GM23338 (cell line): ENCODE measurements at regions not wholly inside any gene's neighbourhood (a gene's known extent, or its start where the extent isn't known, plus 50 kb on each side); places are given as distances from the start of the nearest gene placed in this dataset.

ENCODE experiments used
- ATAC-seq: fragments of 200-7000 bp; cut with Tn5 transposase; 3 replicates; pipeline ENCODE4 v1.9.1; 2020
- DNase-seq: peaks from one replicate; pipeline ENCODE4 v3.0.0-alpha.2; 2015; ENCODE audit warnings: low spot score
- H2AFZ ChIP-seq: fragments of 200-600 bp; sonication (generic); 2 replicates; pipeline ENCODE4 v1.8.0; 2016; ENCODE audit warnings: antibody characterized with exemption, mild to moderate bottlenecking, moderate library complexity
- H3F3A ChIP-seq: fragments of 200-600 bp; sonication (generic); replicated peaks from 2 replicates; pipeline ENCODE4 v1.8.0; 2017; ENCODE audit warnings: antibody characterized with exemption, mixed run types, low read depth
- H3K27ac ChIP-seq: fragments of 200-600 bp; sonication (generic); 2 replicates; pipeline ENCODE4 v1.6.1; 2016; ENCODE audit warnings: low read depth
- H3K27me3 ChIP-seq: fragments of 200-600 bp; sonication (generic); 2 replicates; pipeline ENCODE4 v1.8.0; 2016; ENCODE audit warnings: mild to moderate bottlenecking, mixed run types, moderate library complexity; ENCODE audit not compliant: insufficient read depth
- H3K36me3 ChIP-seq: fragments of 200-600 bp; sonication (generic); 2 replicates; pipeline ENCODE4 v1.8.0; 2016; ENCODE audit warnings: mild to moderate bottlenecking; ENCODE audit not compliant: insufficient read depth
- H3K4me1 ChIP-seq: fragments of 200-600 bp; sonication (generic); 2 replicates; pipeline ENCODE4 v1.8.0; 2016; ENCODE audit warnings: mild to moderate bottlenecking, moderate library complexity; ENCODE audit not compliant: insufficient read depth
- H3K4me2 ChIP-seq: fragments of 200-600 bp; sonication (generic); 2 replicates; pipeline ENCODE4 v1.7.1; 2017; ENCODE audit warnings: mixed run types
- H3K4me3 ChIP-seq: fragments of 200-600 bp; sonication (generic); 2 replicates; pipeline ENCODE4 v1.6.1; 2016; ENCODE audit warnings: mixed run types
- H3K79me2 ChIP-seq: fragments of 200-600 bp; sonication (generic); replicated peaks from 2 replicates; pipeline ENCODE4 v1.8.0; 2017; ENCODE audit warnings: mild to moderate bottlenecking; ENCODE audit not compliant: insufficient read depth
- H3K9me2 ChIP-seq: fragments of 200-600 bp; sonication (generic); 2 replicates; pipeline ENCODE4 v1.8.0; 2017; ENCODE audit not compliant: insufficient read depth
- H4K20me1 ChIP-seq: fragments of 200-600 bp; sonication (generic); replicated peaks from 2 replicates; pipeline ENCODE4 v1.8.0; 2017; ENCODE audit warnings: mild to moderate bottlenecking; ENCODE audit not compliant: insufficient read depth
- H3K27ac Mint-ChIP-seq: 2 replicates; pipeline ENCODE4 v1.8.0; 2020; ENCODE audit warnings: inconsistent platforms, mild to moderate bottlenecking, moderate library complexity, mixed read lengths
- H3K27me3 Mint-ChIP-seq: 3 replicates; pipeline ENCODE4 v1.8.0; 2022; ENCODE audit warnings: low read depth, mild to moderate bottlenecking, moderate library complexity, mixed read lengths, inconsistent platforms; ENCODE audit not compliant: insufficient read depth, poor library complexity
- H3K36me3 Mint-ChIP-seq: 3 replicates; pipeline ENCODE4 v1.8.0; 2021; ENCODE audit warnings: low read depth, mild to moderate bottlenecking, inconsistent platforms, moderate library complexity, mixed read lengths
- H3K4me1 Mint-ChIP-seq: 3 replicates; pipeline ENCODE4 v1.8.0; 2020; ENCODE audit warnings: mild to moderate bottlenecking, inconsistent platforms, mixed read lengths
- H3K4me3 Mint-ChIP-seq: 3 replicates; pipeline ENCODE4 v1.8.0; 2021; ENCODE audit warnings: moderate library complexity, mild to moderate bottlenecking, inconsistent platforms, mixed read lengths
- H3K9me3 Mint-ChIP-seq: 3 replicates; pipeline ENCODE4 v1.8.0; 2020; ENCODE audit warnings: moderate library complexity, mild to moderate bottlenecking, inconsistent platforms, mixed read lengths
- CREB1 ChIP-seq: fragments of 250-450 bp; sonication (Bioruptor Pico); IDR thresholded peaks from 2 replicates; pipeline ENCODE4 v1.5.0; 2020; ENCODE audit warnings: low read depth, mild to moderate bottlenecking, moderate library complexity
- ETS1 ChIP-seq: IDR thresholded peaks from 2 replicates; pipeline ENCODE4 v1.6.1; 2016; ENCODE audit warnings: antibody characterized with exemption
- EZH2phosphoT487 ChIP-seq: fragments of 200-600 bp; sonication (generic); IDR thresholded peaks from one replicate; pipeline ENCODE4 v1.8.1; 2018; ENCODE audit warnings: antibody characterized with exemption; ENCODE audit not compliant: unreplicated experiment
- NANOG ChIP-seq: IDR thresholded peaks from 2 replicates; pipeline ENCODE4 v1.6.1; 2016; ENCODE audit warnings: antibody characterized with exemption, borderline replicate concordance
- POLR2AphosphoS5 ChIP-seq: IDR thresholded peaks from 2 replicates; pipeline ENCODE4 v1.6.1; 2016; ENCODE audit warnings: antibody characterized with exemption, low read depth
- ZNF114 ChIP-seq: fragments of 250-450 bp; sonication (Bioruptor Pico); IDR thresholded peaks from 2 replicates; pipeline ENCODE4 v1.5.0; 2020; ENCODE audit warnings: mild to moderate bottlenecking, moderate library complexity
- TF ChIP-seq, protein P1 (sequence below): fragments of 250-450 bp; sonication (Bioruptor Pico); IDR thresholded peaks from 2 replicates; pipeline ENCODE4 v1.5.0; 2020; ENCODE audit warnings: mild to moderate bottlenecking, moderate library complexity

DNA sequence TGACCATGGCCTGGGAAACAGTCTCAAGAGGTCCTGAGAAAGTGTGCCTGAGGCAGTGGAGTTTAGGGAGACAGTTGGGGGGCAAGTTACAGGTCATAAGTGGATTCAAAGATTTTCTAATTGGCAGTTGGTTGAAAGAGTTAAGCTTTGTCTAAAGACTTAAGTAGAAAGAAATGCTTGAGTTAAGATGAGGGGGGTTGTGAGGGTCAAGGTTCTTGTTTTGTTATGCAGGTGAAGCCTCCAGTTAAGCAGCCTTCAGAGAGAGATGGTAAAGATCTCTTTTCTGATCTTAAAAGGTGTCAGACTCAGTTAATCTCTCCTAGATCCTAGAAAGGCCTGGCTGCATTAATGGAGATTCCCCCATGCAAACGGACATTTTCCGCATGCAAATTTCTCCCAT, 356.3 kb upstream of the C2CD4B start (continued):
- TF ChIP-seq, protein P1, sequence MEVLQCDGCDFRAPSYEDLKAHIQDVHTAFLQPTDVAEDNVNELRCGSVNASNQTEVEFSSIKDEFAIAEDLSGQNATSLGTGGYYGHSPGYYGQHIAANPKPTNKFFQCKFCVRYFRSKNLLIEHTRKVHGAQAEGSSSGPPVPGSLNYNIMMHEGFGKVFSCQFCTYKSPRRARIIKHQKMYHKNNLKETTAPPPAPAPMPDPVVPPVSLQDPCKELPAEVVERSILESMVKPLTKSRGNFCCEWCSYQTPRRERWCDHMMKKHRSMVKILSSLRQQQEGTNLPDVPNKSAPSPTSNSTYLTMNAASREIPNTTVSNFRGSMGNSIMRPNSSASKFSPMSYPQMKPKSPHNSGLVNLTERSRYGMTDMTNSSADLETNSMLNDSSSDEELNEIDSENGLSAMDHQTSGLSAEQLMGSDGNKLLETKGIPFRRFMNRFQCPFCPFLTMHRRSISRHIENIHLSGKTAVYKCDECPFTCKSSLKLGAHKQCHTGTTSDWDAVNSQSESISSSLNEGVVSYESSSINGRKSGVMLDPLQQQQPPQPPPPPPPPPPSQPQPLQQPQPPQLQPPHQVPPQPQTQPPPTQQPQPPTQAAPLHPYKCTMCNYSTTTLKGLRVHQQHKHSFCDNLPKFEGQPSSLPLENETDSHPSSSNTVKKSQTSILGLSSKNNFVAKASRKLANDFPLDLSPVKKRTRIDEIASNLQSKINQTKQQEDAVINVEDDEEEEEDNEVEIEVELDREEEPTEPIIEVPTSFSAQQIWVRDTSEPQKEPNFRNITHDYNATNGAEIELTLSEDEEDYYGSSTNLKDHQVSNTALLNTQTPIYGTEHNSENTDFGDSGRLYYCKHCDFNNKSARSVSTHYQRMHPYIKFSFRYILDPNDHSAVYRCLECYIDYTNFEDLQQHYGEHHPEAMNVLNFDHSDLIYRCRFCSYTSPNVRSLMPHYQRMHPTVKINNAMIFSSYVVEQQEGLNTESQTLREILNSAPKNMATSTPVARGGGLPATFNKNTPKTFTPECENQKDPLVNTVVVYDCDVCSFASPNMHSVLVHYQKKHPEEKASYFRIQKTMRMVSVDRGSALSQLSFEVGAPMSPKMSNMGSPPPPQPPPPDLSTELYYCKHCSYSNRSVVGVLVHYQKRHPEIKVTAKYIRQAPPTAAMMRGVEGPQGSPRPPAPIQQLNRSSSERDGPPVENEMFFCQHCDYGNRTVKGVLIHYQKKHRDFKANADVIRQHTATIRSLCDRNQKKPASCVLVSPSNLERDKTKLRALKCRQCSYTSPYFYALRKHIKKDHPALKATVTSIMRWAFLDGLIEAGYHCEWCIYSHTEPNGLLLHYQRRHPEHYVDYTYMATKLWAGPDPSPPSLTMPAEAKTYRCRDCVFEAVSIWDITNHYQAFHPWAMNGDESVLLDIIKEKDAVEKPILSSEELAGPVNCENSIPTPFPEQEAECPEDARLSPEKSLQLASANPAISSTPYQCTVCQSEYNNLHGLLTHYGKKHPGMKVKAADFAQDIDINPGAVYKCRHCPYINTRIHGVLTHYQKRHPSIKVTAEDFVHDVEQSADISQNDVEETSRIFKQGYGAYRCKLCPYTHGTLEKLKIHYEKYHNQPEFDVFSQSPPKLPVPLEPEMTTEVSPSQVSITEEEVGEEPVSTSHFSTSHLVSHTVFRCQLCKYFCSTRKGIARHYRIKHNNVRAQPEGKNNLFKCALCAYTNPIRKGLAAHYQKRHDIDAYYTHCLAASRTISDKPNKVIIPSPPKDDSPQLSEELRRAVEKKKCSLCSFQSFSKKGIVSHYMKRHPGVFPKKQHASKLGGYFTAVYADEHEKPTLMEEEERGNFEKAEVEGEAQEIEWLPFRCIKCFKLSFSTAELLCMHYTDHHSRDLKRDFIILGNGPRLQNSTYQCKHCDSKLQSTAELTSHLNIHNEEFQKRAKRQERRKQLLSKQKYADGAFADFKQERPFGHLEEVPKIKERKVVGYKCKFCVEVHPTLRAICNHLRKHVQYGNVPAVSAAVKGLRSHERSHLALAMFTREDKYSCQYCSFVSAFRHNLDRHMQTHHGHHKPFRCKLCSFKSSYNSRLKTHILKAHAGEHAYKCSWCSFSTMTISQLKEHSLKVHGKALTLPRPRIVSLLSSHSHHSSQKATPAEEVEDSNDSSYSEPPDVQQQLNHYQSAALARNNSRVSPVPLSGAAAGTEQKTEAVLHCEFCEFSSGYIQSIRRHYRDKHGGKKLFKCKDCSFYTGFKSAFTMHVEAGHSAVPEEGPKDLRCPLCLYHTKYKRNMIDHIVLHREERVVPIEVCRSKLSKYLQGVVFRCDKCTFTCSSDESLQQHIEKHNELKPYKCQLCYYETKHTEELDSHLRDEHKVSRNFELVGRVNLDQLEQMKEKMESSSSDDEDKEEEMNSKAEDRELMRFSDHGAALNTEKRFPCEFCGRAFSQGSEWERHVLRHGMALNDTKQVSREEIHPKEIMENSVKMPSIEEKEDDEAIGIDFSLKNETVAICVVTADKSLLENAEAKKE (CRISPR knock-in tag) = no peak
- no peak for TF ChIP-seq CREB1 (CRISPR knock-in tag)

DNA sequence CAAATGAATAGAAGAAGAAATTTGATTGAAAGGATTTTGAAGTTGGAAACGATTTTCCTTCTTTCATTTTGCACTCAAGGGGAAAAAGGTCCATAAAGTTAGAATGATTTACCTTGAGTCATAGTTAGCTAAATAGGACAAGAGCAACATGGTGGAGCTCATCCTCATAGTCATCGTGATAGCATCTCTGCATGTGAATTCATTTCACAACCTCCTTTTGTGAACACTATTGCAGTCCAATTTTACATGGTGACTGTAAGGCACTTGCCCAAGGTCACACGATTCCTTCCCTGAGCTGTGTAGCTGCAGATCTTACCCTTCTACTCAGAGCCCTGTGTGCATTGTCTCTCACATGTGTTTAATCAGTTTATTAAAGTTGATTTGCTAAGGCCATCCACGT, 359.8 kb upstream of the C2CD4B start:
- Histone ChIP-seq H3K9me2 (no peaks in the 10 kb centered on the region), H4K20me1 (no peaks in the 10 kb centered on the region; the same call in 1 of the 2 replicates), H3K27ac (no peak overlapping the region), H2AFZ (no peak overlapping the region), H3K4me3 (no peak overlapping the region), H3F3A (no peaks in the 10 kb centered on the region), H3K79me2 (no peaks in the 10 kb centered on the region; the same call in 1 of the 2 replicates), H3K36me3 (no peaks in the 10 kb centered on the region), H3K27me3 (no peaks in the 10 kb centered on the region), H3K4me1 (peaks cover 24% of the 10 kb centered on the region), H3K4me2 (no peak overlapping the region)
- Mint-ChIP-seq H3K4me3 (no peak overlapping the region), H3K36me3 (no peaks in the 10 kb centered on the region), H3K27ac (no peak overlapping the region), H3K4me1 (peaks cover 33% of the 10 kb centered on the region), H3K27me3 (no peaks in the 10 kb centered on the region), H3K9me3 (no peaks in the 10 kb centered on the region)
- ATAC-seq (no peak), DNase-seq (no peak)
- TF ChIP-seq, protein P1 (CRISPR knock-in tag) = no peak
- TF ChIP-seq ETS1 (no peak), POLR2AphosphoS5 (no peak), NANOG (no peak), EZH2phosphoT487 (no peak), ZNF114 (CRISPR knock-in tag) (no peak)
